ENCODE measurements at regions not wholly inside any gene's neighbourhood (a gene's known extent, or its start where the extent isn't known, plus 50 kb on each side); places are given as distances from the start of the nearest gene placed in this dataset.

DNA sequence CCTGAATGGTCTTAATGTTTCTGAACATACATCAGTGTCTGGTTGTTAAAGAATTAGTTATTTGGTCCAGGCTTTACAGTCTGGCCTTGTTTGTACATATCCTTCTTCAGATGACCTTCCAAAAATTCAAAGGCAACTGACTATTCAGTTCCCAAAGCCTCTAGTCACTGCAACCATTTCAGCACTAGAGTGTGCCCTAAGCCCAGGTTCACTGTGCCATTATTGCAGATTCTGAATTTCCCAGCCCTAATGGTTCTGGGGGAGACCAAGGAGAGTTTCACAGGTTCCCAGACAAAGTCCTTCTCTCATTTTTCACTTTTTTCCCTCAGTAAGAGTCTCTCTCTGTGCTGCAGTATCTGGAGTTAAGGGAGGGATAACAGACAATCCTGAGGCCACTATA, 235.8 kb downstream of the TRAM1L1 start:
- H3K4me3 ChIP-seq (ENCODE audit: low read length), result no peak overlapping the region
- TF ChIP-seq, protein P1, sequence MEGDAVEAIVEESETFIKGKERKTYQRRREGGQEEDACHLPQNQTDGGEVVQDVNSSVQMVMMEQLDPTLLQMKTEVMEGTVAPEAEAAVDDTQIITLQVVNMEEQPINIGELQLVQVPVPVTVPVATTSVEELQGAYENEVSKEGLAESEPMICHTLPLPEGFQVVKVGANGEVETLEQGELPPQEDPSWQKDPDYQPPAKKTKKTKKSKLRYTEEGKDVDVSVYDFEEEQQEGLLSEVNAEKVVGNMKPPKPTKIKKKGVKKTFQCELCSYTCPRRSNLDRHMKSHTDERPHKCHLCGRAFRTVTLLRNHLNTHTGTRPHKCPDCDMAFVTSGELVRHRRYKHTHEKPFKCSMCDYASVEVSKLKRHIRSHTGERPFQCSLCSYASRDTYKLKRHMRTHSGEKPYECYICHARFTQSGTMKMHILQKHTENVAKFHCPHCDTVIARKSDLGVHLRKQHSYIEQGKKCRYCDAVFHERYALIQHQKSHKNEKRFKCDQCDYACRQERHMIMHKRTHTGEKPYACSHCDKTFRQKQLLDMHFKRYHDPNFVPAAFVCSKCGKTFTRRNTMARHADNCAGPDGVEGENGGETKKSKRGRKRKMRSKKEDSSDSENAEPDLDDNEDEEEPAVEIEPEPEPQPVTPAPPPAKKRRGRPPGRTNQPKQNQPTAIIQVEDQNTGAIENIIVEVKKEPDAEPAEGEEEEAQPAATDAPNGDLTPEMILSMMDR (conservative IDR thresholded peaks at IDR 0.05; ENCODE audit: low read depth, low read length), result no peak
- DNase-seq (ENCODE audit: low read depth), result no peak

DNA sequence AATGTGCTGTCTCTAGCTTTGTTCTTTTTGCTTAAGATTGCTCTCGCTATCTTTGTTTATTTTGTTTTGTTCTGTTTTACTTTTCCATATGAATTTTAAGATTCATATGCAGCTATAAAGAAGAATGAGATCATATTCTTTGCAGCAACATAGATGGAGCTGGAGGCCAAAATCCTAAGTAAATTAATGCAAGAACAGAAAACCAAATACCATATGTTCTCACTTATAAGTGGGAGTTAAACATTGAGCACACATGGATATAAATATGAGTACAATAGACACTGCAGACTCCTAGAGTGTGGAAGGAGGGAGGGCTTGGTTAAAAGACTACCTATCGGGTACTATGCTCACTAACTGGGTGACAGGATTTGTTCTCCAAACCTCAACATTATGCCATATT, 237.8 kb downstream of the TRAM1L1 start:
- DNase-seq (ENCODE audit: low read depth), result no peak
- TF ChIP-seq, protein P1 (conservative IDR thresholded peaks at IDR 0.05; ENCODE audit: low read depth, low read length), result no peak
- no peak overlapping the region for H3K4me3 ChIP-seq (ENCODE audit: low read length)

DNA sequence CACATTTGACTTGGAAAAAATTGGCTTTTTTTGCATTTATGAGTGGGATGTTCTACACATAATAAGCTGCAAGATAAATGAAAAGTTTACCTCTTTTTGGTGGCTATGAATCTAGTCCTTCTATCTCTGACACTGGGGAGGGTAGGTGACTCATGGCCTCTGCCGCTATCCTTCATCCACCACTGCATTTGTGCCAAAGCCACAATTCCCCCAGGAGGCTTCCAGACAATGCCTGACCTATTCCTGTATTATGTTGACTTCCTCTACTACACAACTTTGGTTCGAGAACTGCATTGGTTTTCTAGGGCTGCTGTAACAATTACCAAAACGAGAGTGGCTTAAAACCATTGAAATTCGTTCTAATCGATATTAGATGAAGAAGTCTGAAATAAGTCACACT, 245.6 kb downstream of the TRAM1L1 start:
- no peak overlapping the region for H3K4me3 ChIP-seq (ENCODE audit: low read length)
- DNase-seq (ENCODE audit: low read depth), result no peak
- TF ChIP-seq, protein P1 (conservative IDR thresholded peaks at IDR 0.05; ENCODE audit: low read depth, low read length), result no peak

DNA sequence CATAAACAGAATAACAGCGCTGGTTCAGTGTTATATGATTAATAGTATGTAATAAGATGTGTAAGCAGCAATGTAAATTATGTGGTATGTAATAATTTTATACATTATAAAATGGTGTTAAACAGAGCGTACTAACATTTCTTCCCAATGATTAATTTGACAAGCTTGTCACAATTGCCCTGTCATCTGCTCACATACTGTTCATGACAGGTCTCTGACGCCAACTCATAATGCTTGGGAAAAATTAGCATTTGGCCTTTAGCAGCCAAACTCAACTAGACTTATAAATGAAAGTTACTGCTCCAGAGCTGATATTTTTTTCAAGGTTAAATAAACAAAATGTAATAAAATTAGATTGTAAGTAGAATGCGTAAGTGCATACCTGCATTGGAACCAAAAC, 246.8 kb downstream of the TRAM1L1 start:
- H3K4me3 ChIP-seq (ENCODE audit: low read length), result no peak overlapping the region
- no peak for DNase-seq (ENCODE audit: low read depth)
- TF ChIP-seq, protein P1 (conservative IDR thresholded peaks at IDR 0.05; ENCODE audit: low read depth, low read length), result no peak

DNA sequence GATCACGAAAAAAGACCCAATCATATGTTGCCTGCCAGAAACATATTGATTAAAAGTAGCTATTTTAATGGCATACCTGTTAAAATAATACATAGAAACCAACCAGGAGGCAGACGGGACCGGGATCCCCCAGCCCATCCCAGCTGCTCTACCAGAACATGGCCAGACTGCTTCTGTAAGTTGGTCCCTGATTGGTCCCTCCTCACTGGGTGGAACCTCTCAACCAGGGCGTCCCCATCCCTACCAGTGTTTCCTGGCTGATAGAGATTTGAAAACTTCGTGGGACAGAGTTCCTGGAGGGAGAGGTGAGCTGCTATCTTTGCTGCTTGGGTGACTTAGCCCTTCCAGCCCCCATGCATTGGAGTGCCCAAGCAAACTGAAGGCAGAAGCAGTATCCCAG, 256.2 kb downstream of the TRAM1L1 start:
- H3K4me3 ChIP-seq (ENCODE audit: low read length), result no peak overlapping the region

DNA sequence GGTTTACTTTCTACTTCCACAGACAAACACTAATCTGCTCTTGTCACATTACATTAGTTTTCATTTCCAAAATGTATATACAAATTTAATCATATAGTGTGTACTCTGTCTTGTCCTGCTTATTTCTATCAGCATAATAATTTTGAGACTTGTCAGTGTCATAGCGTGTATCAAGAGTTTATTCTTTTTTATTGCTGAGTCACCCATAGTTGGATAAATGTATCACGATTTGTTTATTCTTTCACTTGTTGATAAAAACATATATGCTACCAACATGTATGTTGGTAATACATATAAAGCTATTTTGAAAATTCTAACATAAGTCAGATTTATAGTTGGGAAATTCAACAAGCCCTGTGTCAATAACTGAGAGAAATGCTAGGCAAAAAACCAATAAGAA, 261.2 kb downstream of the TRAM1L1 start:
- no peak for DNase-seq (ENCODE audit: low read depth)
- TF ChIP-seq, protein P1 (conservative IDR thresholded peaks at IDR 0.05; ENCODE audit: low read depth, low read length), result no peak
- no peak overlapping the region for H3K4me3 ChIP-seq (ENCODE audit: low read length)

More for the DNA sequence above, 256.2 kb downstream of the TRAM1L1 start:
- no peak for DNase-seq (ENCODE audit: low read depth)
- TF ChIP-seq, protein P1 (conservative IDR thresholded peaks at IDR 0.05; ENCODE audit: low read depth, low read length), result no peak

DNA sequence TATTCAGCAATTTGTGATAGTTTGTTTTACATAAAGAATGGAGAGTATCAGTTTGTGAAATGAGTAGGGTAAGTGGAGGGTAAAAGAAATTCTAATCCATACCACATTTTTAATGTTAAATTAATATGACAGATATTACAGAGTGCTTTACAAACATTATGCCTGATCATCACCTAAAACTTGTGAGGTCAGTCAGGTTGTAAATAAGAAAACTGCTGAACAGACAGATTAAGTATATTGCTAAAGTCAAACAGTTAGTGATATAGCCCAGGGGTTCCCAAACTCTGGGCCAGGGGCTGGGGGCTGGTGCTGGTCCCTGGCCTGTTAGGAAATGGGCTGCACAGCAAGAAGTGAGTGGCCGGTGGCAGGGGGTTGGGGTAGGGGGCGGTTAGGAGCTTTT, 273.6 kb downstream of the TRAM1L1 start:
- TF ChIP-seq, protein P1 (conservative IDR thresholded peaks at IDR 0.05; ENCODE audit: low read depth, low read length), result no peak
- DNase-seq (ENCODE audit: low read depth), result no peak
- H3K4me3 ChIP-seq (ENCODE audit: low read length), result no peak overlapping the region

Data from retinal pigment epithelial cell (primary cell).